SK-N-SH (cell line): ENCODE measurements at regions not wholly inside any gene's neighbourhood (a gene's known extent, or its start where the extent isn't known, plus 50 kb on each side); places are given as distances from the start of the nearest gene placed in this dataset.

Source experiments
- CTCF ChIA-PET: fragments of 300-600, 350-600 bp; formaldehyde crosslinking; extraction: SDS; loops from one replicate; lab custom pipeline; 2021; lab: Yijun Ruan, JAX
- POLR2A ChIA-PET: fragments of 350-600 bp; sonication (Branson Sonifier 250); formaldehyde crosslinking; extraction: SDS; loops from one replicate; lab custom pipeline; 2020; ENCODE audit warnings: antibody characterized with exemption, inconsistent platforms; lab: Yijun Ruan, JAX
- DNase-seq: peaks from one replicate; pipeline ENCODE4 v3.0.0; 2012
- H2AFZ ChIP-seq: fragments of 200-600 bp; sonication (generic); 2 replicates; pipeline ENCODE4 v1.8.1; 2016; ENCODE audit warnings: antibody characterized with exemption, mild to moderate bottlenecking, low read depth
- H3F3A ChIP-seq: fragments of 200-600 bp; sonication (generic); replicated peaks from 2 replicates; pipeline ENCODE3; 2016; ENCODE audit warnings: antibody characterized with exemption, mild to moderate bottlenecking; ENCODE audit not compliant: insufficient read depth
- H3K27ac ChIP-seq, 2 experiments: fragments of 200-500 bp in 1 of 2; fragments of 200-600 bp in 1 of 2; sonication (Bioruptor generic) in 1 of 2; sonication (generic), shearing (Covaris generic) in 1 of 2; 2 replicates each; pipeline versions ENCODE4 v1.5.1 to v1.6.1; 2014 to 2016; ENCODE audit warnings: low read depth in 2 of 2, inconsistent platforms in 1 of 2, low read length in 1 of 2, mild to moderate bottlenecking in 1 of 2, mixed read lengths in 1 of 2
- H3K27me3 ChIP-seq: fragments of 200-600 bp; sonication (generic), shearing (Covaris generic); 2 replicates; pipeline ENCODE4 v1.6.1; 2016; ENCODE audit warnings: mixed run types; ENCODE audit not compliant: insufficient read depth
- H3K36me3 ChIP-seq, 2 experiments: fragments of 200-500 bp in 1 of 2; fragments of 200-600 bp in 1 of 2; sonication (Bioruptor generic) in 1 of 2; sonication (generic) in 1 of 2; replicated peaks in 1 of 2; 2 replicates each; pipeline versions ENCODE3 to v1.5.1; 2014 to 2016; ENCODE audit warnings: low read length in 1 of 2, mild to moderate bottlenecking in 1 of 2; ENCODE audit not compliant: insufficient read depth in 2 of 2, control insufficient read depth in 1 of 2
- H3K4me1 ChIP-seq, 2 experiments: fragments of 200-500 bp in 1 of 2; fragments of 200-600 bp in 1 of 2; sonication (Bioruptor generic) in 1 of 2; sonication (generic), shearing (Covaris generic) in 1 of 2; 2 replicates each; pipeline versions ENCODE4 v1.5.1 to v1.6.1; 2014 to 2016; ENCODE audit warnings: low read depth in 1 of 2, low read length in 1 of 2, mixed run types in 1 of 2; ENCODE audit not compliant: insufficient read depth in 2 of 2, control insufficient read depth in 1 of 2
- H3K4me2 ChIP-seq: fragments of 200-600 bp; sonication (generic), shearing (Covaris generic); 2 replicates; pipeline ENCODE4 v1.6.1; 2017; ENCODE audit warnings: mixed run types
- H3K4me3 ChIP-seq, 2 experiments: fragments of 200-500 bp in 1 of 2; fragments of 200-600 bp in 1 of 2; sonication (Bioruptor generic) in 1 of 2; sonication (generic), shearing (Covaris generic) in 1 of 2; 2 replicates each; pipeline versions ENCODE4 v1.5.1 to v1.8.1; 2014 to 2016; ENCODE audit warnings: low read depth in 2 of 2, inconsistent platforms in 1 of 2, low read length in 1 of 2, mild to moderate bottlenecking in 1 of 2, mixed read lengths in 1 of 2, moderate library complexity in 1 of 2
- H3K79me2 ChIP-seq: fragments of 200-600 bp; sonication (generic); 2 replicates; pipeline ENCODE4 v1.8.1; 2017; ENCODE audit warnings: mild to moderate bottlenecking; ENCODE audit not compliant: insufficient read depth
- H3K9ac ChIP-seq: fragments of 200-600 bp; sonication (generic); 2 replicates; pipeline ENCODE4 v1.6.1; 2017; ENCODE audit warnings: mixed run types
- H3K9me2 ChIP-seq: fragments of 200-600 bp; sonication (generic); 2 replicates; pipeline ENCODE4 v1.6.1; 2017; ENCODE audit warnings: mixed run types
- H3K9me3 ChIP-seq: fragments of 200-600 bp; sonication (generic); 2 replicates; pipeline ENCODE4 v1.6.1; 2017; ENCODE audit warnings: mixed run types, mild to moderate bottlenecking, moderate library complexity
- H4K20me1 ChIP-seq: fragments of 200-600 bp; sonication (generic); 2 replicates; pipeline ENCODE4 v1.6.1; 2017; ENCODE audit warnings: mild to moderate bottlenecking, mixed run types; ENCODE audit not compliant: insufficient read depth
- CHD2 ChIP-seq: fragments of 150-350 bp; IDR thresholded peaks from 2 replicates; pipeline ENCODE4 v1.6.1; 2018; ENCODE audit warnings: low read length; ENCODE audit not compliant: partially characterized antibody
- EZH2phosphoT487 ChIP-seq: fragments of 200-600 bp; sonication (generic); IDR thresholded peaks from 2 replicates; pipeline ENCODE4 v1.6.1; 2017; ENCODE audit warnings: low read depth, mixed run types, mild to moderate bottlenecking, antibody characterized with exemption, moderate library complexity, borderline replicate concordance
- FOSL2 ChIP-seq: IDR thresholded peaks from 2 replicates; pipeline ENCODE4 v1.4.0; 2012; ENCODE audit warnings: low read depth, mild to moderate bottlenecking, moderate library complexity, borderline replicate concordance
- FOXM1 ChIP-seq: IDR thresholded peaks from 2 replicates; pipeline ENCODE4 v1.4.0; 2012; ENCODE audit warnings: low read depth, mild to moderate bottlenecking
- GABPA ChIP-seq: IDR thresholded peaks from 2 replicates; pipeline ENCODE4 v1.4.0; 2012; ENCODE audit warnings: low read depth, mild to moderate bottlenecking
- GATA2 ChIP-seq: sonication (generic); formaldehyde crosslinking; IDR thresholded peaks from 2 replicates; pipeline ENCODE4 v1.5.0; 2020; ENCODE audit warnings: mild to moderate bottlenecking, missing genetic modification reagents
- JUND ChIP-seq: IDR thresholded peaks from 2 replicates; pipeline ENCODE4 v1.4.0; 2012
- MEF2A ChIP-seq: IDR thresholded peaks from 2 replicates; pipeline ENCODE4 v1.4.0; 2012; ENCODE audit warnings: low read depth, borderline replicate concordance
- MXI1 ChIP-seq: IDR thresholded peaks from 2 replicates; pipeline ENCODE4 v1.6.1; 2012; ENCODE audit warnings: mild to moderate bottlenecking, low read depth, low read length, improper control_type of control experiment
- NFIC ChIP-seq: IDR thresholded peaks from 2 replicates; pipeline ENCODE4 v1.4.0; 2012; ENCODE audit warnings: borderline replicate concordance
- NRF1 ChIP-seq: IDR thresholded peaks from 2 replicates; pipeline ENCODE4 v1.6.1; 2012; ENCODE audit warnings: low read depth, mild to moderate bottlenecking, low read length
- RCOR1 ChIP-seq: fragments of 150-350 bp; IDR thresholded peaks from 2 replicates; pipeline ENCODE4 v1.6.1; 2017; ENCODE audit warnings: antibody characterized with exemption, low read length
- REST ChIP-seq: IDR thresholded peaks from 2 replicates; pipeline ENCODE4 v1.6.1; 2012; ENCODE audit warnings: mild to moderate bottlenecking, low read depth, low read length, moderate library complexity
- RFX5 ChIP-seq: IDR thresholded peaks from 2 replicates; pipeline ENCODE4 v1.6.1; 2012; ENCODE audit warnings: mild to moderate bottlenecking, improper control_type of control experiment, low read length
- SIN3A ChIP-seq: IDR thresholded peaks from 2 replicates; pipeline ENCODE4 v1.6.1; 2012; ENCODE audit warnings: low read depth, mild to moderate bottlenecking, low read length, moderate library complexity, borderline replicate concordance
- SMC3 ChIP-seq: IDR thresholded peaks from 2 replicates; pipeline ENCODE4 v1.6.1; 2012; ENCODE audit warnings: low read depth, low read length, improper control_type of control experiment
- TCF12 ChIP-seq: IDR thresholded peaks from 2 replicates; pipeline ENCODE4 v1.4.0; 2012
- USF1 ChIP-seq: IDR thresholded peaks from 2 replicates; pipeline ENCODE4 v1.4.0; 2012; ENCODE audit warnings: low read depth, borderline replicate concordance
- ZBTB33 ChIP-seq: IDR thresholded peaks from 2 replicates; pipeline ENCODE4 v1.4.0; 2012; ENCODE audit warnings: low read depth, borderline replicate concordance
- WGBS: methylation state at CpG from one replicate; pipeline ENCODE4 v1.1.6; 2017; ENCODE audit warnings: low lambda C conversion rate; 5-methylcytosine and 5-hydroxymethylcytosine counted together
- TF ChIP-seq, protein P1 (sequence below): fragments of 200-600 bp; sonication (generic); IDR thresholded peaks from 2 replicates; pipeline ENCODE4 v1.6.1; 2017; ENCODE audit warnings: antibody characterized with exemption, mild to moderate bottlenecking, moderate library complexity

GRCh38 chr1:198084241-198084908 is 72.4 kb upstream of the NEK7 start:
- WGBS, result 88% methylated on average over 5 of the region's 5 CpGs
- TF ChIP-seq REST, result no peak
- TF ChIP-seq CHD2, result no peak
- no peak for TF ChIP-seq ZBTB33
- TF ChIP-seq USF1, result no peak
- no peak for TF ChIP-seq GATA2
- no peak for TF ChIP-seq GABPA
- TF ChIP-seq MEF2A, result no peak
- no peak for TF ChIP-seq SMC3
- no peak for TF ChIP-seq EZH2phosphoT487
- TF ChIP-seq, protein P1, sequence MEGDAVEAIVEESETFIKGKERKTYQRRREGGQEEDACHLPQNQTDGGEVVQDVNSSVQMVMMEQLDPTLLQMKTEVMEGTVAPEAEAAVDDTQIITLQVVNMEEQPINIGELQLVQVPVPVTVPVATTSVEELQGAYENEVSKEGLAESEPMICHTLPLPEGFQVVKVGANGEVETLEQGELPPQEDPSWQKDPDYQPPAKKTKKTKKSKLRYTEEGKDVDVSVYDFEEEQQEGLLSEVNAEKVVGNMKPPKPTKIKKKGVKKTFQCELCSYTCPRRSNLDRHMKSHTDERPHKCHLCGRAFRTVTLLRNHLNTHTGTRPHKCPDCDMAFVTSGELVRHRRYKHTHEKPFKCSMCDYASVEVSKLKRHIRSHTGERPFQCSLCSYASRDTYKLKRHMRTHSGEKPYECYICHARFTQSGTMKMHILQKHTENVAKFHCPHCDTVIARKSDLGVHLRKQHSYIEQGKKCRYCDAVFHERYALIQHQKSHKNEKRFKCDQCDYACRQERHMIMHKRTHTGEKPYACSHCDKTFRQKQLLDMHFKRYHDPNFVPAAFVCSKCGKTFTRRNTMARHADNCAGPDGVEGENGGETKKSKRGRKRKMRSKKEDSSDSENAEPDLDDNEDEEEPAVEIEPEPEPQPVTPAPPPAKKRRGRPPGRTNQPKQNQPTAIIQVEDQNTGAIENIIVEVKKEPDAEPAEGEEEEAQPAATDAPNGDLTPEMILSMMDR, result no peak
- no peak for TF ChIP-seq RCOR1
- TF ChIP-seq FOSL2, result no peak
- no peak for TF ChIP-seq TCF12
- no peak for TF ChIP-seq NFIC
- TF ChIP-seq RFX5, result no peak
- no peak for TF ChIP-seq FOXM1
- no peak for TF ChIP-seq SIN3A
- no peak for TF ChIP-seq NRF1
- no peak for TF ChIP-seq MXI1
- no peak for TF ChIP-seq JUND
- POLR2A ChIA-PET, result no interaction called here

More at GRCh38 chr1:198084241-198084908, 72.4 kb upstream of the NEK7 start:
- H3K9ac ChIP-seq, result no peak overlapping the region
- H3K79me2 ChIP-seq, result no peaks in the 10 kb centered on the region
- no peaks in the 10 kb centered on the region for H3K9me3 ChIP-seq
- H3K4me3 ChIP-seq, result no peak overlapping the region
- H3K27ac ChIP-seq, result no peak overlapping the region
- H3K9me2 ChIP-seq, result no peaks in the 10 kb centered on the region
- H3K27me3 ChIP-seq, result no peaks in the 10 kb centered on the region
- no peaks in the 10 kb centered on the region for H4K20me1 ChIP-seq
- no peaks in the 10 kb centered on the region; a peak in 2 of 4 replicates for H3K4me1 ChIP-seq
- H2AFZ ChIP-seq, result peak overlapping the region; percentile 42; the same call in 1 of the 2 replicates
- DNase-seq, result no peak
- no peak overlapping the region for H3K4me2 ChIP-seq
- peaks cover 8% of the 10 kb centered on the region for H3F3A ChIP-seq
- CTCF ChIA-PET, result interaction anchor here (0.6 to 1.7 kb wide), 2 partner anchors 72 to 620 kb away, joined by 3 to 5 read pairs; no protein-coding TSS in a partner anchor
- peaks cover 0 to 6% of the 10 kb centered on the region in 2 experiments for H3K36me3 ChIP-seq
